GM19328 (cell line): ENCODE measurements at regions not wholly inside any gene's neighbourhood (a gene's known extent, or its start where the extent isn't known, plus 50 kb on each side); places are given as distances from the start of the nearest gene placed in this dataset.

ENCODE experiments used
- ATAC-seq: cut with Tn5 transposase; IDR thresholded peaks from one replicate; pipeline ENCODE4 v1.9.1; 2021; ENCODE audit warnings: mild to moderate bottlenecking, moderate library complexity; ENCODE audit not compliant: unreplicated experiment

DNA sequence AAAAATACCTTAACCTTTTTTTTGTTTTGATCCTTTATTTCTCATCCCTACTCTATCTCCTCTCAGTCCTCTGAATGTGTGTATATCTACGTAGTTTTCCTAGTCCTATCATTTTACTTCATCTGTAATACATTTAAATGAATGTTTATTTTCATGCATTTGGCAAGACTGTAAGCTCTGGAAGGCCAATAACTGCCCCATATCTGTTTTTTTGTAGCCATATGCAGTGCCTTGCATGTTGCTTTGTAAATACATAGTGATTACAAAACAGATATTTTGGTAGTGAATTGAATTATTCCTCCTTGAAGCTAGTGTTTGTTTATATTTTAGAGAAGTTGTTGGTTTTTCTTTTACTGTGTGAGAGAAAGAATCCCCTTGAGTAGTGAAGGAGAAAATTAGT, 450.2 kb downstream of the PCDH18 start:
- ATAC-seq: no peak

DNA sequence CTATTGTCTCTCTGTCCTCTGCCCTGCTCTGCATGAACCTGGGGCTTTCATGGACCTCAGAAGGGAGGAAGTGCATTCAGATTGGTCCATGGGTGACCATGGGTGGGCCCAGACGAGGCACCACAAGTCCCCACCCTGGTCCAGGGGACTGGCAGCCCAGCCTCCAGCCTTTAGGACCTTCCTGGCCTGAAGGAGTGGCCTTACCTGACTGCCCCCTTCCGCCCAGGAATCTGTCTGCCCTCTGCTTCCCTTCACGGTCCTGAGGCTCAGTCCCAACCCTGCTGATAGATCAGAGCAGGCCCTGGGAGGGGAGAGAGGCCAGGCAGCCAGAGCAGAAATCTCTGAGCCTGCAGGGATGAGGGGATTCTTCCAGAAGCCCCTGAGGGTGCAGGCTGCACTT, 455.4 kb downstream of the PCDH18 start:
- ATAC-seq: no peak

DNA sequence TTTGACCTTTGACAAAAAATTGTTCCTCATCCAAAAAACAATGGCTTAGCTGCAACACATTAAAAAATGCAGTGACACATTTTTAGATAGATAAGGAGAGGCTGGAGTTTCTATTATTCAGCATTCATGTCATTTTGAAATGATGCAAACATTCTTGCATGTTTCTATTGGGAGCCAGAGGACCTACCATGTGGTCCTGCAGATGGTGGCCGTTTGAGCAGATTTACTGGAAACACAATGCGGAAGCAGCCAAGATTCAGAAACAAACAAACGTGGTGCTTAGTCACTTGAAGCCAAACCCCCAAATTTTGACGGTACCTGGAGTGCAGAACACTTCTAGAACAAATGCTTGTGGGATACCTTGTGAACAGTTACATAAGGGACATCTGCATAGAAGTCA, 456.7 kb downstream of the PCDH18 start:
- ATAC-seq: no peak

DNA sequence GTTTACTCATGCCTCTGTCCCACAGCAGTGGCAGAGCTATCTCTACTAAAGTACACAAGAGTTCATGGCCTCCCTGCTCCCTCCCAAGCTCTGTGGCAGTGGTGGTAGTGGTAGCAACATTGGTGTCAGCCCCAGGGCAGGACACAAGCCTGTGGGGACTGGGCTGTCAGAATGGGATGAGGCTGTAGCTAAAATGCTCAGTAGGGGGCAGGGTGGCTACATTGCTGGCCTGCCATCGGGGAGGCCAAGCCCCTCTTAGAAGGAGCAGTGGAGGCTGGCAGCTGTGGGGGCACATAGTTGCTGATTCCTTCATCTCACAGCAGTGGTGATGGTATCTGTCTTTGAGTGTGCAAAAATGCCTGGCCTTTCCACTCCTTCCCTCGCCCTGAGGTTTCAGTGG, 461.7 kb downstream of the PCDH18 start:
- ATAC-seq: no peak

DNA sequence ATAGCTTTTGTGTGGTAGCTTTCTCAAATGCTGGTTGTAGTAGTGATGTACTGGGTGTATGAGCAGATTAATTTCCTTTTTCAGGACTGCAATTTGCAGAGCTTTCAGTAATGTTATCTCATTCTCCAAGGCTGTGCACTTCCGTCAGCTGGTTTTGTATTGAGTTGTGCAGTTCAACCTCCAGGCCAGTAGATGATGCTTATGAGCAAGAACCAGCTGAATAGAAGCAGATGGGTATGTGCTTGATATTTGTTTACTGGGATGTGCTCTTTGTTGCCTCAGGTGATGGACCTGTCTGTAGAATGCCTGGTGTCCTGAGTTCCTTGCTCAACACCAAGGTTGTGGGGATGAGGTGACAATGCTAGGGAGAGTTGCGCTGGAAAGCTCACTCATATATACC, 462.8 kb downstream of the PCDH18 start:
- no peak for ATAC-seq

DNA sequence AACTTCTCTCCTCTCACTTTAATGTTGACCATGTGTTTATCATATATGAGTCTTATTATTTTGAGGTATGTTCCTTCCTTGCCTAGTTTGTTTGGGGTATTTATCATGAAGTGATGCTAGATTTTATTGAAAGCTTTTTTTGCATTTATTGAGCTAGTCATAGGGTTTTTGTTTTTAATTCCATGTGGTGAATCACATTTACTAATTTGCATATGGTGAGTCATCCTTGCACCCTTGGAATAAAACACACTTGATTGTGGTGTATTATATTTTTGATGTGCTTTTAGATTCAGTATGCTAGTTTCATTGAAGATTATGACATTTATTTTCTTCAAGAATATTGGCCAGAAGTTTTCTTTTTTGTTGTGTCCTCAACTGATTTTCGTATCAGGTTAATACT, 464.6 kb downstream of the PCDH18 start:
- no peak for ATAC-seq

DNA sequence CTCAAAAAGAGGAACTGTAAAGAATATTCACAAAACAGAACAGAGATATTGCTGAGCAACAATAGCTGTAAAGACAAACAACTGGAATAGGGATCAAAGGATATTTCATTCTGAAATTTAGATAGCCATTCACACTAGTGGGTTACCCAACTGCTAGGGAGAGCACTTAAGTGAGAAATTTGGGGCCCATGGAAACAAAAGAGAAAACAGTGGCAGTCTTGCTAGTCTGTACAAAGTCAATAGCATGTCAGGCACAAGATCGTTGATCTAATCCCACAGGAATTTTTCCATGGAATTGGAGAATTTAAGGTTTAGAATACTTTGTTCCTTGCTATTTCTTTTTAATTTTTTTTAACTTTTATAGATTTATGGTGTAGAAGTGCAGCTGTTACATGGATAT, 467.0 kb downstream of the PCDH18 start:
- ATAC-seq: no peak

DNA sequence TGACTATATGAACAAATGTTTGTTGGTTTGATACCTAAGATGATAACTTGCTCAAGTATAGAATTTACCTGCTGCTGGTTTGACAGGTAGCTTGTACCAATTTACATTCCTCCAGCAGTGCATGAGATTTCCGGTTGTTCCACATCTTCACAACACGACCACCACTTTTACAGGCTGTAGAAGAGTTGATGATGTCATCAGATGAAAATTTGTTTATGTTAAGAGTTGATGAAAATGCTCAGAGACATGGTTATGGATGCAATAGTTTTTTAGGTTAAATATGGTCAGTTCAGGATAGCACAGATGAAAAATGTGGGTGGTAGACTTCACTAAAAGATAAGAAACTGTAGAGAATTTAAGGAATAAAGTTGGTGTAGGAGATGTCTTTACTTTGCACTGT, 468.3 kb downstream of the PCDH18 start:
- ATAC-seq: no peak

DNA sequence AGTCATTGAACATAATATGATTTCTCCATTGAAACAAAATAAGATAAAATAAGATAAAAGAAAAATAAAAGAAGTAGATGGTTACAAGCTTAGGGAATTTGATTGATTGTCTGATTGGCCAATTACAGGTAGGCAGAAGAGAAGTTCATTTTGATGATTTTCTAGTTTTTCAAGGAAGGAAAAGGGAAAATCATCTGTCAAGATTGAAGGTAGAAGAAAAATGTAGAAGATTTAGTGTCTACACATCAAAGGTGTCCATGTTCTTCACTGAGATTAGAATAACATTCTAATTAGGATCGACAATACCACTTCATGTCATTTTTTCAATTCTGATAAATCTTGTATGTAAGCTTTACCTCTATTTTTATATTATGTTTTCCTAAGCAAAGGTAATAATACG, 489.1 kb downstream of the PCDH18 start:
- no peak for ATAC-seq

DNA sequence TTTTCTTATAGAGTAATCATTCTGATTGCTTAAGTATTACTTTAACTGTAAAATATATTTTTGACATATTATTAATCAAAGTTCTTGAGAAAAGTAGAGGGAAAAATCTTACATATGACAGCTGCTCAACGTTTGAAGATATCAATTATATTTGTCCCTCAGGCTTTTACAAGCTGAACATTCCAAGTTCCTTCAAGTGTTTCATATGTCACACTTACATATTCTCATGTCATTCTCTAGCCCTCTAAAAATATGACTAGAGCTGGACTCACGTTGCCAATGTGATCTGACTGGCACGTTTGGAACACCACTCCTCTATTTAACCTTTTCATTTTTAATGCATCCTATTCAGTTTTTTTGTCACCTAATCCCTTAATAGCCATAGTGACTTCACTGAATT, 492.9 kb downstream of the PCDH18 start:
- no peak for ATAC-seq

DNA sequence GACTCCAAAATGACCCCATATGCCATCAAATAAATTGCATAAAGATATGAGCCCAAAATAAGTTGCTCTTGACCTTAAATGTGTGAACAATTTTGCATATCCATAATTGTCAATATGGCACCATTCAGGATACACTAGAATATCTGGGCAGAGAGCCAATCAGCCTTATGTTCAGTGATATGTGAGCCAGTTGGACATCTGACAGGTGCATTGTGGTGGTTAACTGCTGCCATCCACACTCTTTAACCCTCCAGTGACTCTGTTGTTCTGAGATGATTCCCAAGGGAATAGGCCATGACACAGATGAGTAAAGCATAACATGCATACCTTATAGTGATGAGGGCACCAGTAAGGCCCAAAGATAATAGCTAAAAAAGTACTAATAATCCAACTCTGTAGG, 500.1 kb downstream of the PCDH18 start:
- ATAC-seq: no peak

DNA sequence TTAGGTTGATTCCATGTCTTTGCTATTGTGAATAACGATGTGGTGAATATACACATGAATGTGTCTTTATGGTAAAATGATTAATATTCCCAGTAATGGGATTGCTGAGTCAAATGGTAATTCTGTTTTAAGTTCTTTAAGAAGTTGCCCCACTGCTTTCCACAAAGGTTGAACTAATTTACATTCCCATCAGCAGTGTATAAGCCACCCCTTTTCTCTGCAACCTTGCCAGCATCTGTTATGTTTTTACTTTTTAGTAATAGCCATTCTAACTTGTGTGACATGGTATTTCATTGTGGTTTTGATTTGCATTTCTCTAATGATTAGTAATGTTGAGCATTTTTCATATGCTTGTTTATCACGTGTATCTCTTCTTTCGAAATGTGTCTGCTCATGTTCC, 503.3 kb downstream of the PCDH18 start:
- no peak for ATAC-seq

DNA sequence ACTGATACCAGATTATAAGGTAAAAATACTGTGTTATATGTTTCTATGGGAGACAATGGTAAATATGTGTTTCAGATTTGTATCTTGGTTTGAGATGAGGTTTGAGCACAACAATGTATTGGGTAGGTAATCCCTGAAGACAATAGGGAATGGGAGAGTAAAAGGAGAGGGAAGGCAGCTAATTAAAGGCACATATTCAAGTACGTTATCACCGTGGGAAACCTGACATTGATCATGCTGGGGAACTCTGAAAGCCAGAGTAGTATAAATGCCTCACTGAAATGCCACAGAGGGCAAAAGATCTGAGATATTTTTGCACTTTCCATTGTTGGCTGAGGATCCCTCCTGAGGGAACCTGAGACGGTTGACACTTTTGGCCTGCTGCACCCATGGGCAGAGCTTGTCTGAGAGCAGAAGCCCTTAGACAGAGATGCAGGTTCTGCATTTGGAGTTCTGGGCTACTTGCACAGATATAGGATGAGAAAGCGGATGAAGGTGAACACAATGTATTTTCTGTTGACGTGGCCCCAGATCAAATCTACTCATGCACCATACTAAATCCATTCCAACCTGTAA, 506.7 kb downstream of the PCDH18 start:
- ATAC-seq: no peak

DNA sequence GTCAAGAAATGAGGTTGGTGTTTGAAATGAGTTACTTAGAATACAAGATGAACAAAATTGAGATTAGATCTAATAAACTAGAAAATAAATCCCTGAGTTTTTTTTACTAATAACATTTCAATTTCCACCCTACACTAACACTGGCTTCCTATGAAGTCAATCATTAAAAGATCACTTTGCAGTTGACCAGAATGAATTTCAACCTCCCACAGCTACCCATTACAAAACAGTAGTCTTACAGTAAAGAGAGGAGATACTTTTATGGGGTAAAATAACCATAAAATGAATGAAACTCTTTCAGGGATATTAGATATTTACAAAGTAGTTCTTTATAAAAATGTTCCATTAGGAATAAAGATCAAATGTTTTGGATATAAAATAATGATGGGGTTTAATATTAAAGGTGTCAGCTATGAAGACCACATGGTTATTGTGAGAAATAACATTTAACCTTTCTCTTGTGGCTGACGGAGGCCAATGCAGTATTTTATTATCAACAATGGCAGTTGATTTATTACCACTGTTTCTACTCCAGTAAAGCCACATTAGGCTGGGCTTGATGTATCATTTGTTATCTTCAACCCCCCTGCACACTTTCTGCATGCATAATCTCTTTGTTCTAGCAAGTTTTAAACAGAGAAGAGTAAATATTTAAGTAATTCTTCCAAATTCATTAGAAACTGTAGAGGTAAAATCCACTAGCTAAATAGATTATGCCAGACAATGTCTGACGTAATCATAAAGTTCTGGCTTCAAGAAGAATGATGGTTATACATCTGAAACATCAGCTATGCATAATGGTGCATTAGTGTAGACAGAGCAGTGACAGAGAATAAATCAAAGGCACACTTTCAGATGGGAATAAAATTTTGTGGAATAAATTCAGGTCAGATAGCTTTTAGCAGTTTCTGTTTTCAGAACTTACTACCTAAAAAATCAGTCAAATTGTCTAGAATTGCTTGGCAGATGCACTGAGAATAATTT, 516.6 kb downstream of the PCDH18 start:
- no peak for ATAC-seq

DNA sequence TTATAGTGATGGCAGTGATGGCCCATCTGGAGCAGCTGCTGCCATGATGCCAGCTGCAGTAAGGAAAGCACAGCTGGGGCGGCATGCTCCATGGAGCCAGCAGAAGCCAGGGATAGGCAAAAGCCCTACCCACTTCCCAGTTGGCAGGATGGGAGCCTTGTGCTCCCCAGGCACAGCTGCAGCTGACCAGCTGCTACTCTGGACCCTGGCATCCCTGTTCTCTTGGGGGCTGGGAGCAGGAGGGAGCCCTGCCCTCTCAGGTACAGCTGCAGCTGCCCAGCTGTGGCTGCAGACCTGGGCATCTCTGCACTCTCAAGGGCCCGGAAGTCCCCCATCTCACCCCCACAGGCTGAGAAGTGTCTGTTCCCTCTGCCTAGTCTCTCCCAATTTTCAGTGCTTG, 531.9 kb downstream of the PCDH18 start:
- no peak for ATAC-seq

DNA sequence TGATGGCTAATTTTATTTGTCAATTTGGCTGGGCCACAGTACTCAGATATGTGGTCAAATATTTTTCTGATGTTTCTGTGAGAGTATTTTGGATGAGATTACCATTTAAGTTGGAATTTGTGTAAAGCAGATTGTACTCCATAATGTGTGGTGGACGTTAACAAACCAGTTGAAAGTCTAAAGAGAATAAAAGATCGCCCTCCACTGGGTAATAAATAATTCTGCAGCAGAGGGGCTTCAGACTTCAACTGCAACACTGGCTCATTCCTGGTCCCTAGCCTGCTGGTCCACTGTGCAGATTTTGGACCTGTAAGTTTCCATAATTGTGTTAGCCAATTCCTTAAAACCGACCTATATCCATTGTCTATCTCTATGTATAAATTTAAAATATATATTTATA, 540.3 kb downstream of the PCDH18 start:
- no peak for ATAC-seq

DNA sequence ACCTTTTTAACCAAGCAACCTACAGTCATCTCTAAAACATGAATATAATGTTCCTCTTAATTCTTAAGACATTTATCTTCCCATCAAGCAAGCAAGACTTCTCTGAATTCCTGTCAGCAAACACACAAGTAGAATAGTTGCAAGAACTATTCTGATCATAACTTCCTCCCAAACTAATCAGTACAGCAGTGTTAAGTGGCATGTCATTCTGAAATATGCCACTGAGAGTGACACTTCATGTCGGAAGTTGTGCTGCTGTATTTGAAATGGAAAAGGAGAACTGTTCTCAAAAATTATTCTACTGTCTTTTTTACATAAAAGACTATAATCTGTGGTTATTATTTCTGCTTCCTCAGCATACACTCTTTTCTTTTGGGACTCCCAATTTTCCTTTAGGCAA, 546.6 kb downstream of the PCDH18 start:
- ATAC-seq: no peak

DNA sequence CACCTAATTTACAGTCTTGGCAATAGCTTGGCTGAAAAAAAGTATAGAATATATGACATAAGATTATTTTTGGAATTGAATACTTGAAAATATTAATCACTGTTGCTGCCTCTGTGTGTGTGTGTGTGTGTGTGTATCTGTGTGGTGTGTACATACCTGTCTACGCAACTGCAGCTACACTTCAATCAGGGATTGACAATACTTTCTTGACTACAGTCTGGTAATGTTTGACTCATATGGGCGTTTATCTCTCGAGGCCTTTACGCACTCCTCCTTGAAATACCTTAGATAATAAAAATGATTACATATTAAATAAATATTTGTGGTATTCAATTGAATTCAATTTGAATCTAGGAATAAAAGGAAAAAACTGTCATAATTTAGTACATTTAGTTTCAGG, 565.2 kb downstream of the PCDH18 start:
- no peak for ATAC-seq

DNA sequence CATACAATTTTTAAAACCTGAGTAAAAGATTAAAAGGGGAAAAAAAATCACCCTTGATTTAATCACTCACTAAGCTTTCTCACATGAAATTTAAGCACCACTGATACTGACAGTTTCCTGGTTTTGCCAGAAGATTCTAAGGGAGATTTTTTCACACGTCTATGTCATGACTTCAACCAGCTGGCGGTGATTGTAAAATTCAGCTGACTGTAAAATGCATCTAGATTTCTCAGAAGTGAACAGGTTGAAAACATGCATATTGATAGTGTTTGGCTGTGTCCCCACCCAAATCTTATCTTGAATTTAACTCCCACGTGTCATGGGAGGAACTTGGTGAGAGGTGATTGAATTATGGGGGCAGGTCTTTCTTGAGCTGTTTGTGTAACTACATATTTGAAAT, 566.8 kb downstream of the PCDH18 start:
- ATAC-seq: no peak

DNA sequence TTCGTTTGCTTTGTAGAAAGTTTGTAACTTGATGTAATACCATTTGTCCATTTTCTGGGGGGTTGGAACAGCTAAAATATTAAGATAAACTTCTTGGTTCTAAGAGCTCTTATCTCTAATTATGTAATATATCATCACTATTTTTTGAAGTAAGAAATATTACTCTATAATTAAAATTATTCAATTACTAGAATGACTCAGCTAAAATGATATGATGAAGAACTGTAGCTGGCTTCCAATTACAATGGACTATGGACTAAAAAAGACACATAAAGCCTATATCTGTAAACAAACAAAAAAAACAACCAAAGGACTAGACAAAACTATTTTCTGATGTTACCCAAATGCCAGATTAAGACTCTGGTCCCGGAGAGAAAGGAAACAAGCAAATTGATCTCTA, 569.4 kb downstream of the PCDH18 start:
- no peak for ATAC-seq

DNA sequence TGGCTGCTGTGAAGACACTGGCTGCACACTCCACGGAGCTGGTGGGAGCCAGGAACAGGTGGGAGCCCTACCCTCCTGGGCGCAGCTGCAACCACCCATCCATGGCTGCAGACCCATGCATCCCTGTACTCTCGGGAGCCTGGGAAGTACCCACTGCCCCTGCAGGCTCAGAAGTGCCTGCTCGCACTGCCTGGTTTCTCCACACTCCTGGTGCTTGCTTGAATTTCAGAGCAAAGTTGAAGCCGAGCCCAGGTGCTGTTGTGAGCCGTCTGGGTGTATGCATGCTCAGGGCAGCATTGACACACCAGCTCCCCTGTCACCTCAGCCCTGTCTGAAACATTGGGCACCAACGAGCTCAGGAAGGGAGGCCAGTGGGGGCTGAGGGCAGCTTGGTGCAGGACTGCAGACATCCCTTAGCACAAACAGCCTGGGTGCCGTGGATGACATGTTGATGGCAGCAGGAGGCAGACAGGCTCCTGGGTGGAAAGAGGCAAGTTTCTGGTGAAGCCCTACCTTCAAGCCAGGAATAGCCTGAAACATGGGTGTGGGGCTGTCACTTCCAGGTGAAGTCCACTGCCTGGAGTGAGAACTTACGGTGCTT, 585.9 kb downstream of the PCDH18 start:
- ATAC-seq: no peak

DNA sequence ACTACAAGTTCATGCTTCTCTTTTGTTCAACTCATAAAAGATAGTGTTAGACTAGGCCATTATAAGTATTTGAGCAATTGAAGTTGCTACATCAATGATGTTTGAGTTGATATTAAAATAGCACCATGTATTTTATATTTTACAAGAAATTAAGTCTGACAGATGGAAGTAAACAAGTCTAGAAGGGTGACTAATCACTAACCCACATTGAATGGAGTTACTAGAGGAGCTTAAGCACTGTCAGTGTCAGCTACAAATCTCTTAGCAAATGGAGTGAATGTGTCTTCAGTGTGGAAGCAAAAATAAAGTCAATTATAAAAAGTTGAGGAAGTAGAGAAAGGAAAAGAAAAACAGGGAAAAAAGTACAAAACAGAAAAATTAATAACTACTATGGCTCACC, 592.5 kb downstream of the PCDH18 start:
- no peak for ATAC-seq
